GM23338 (cell line): ENCODE measurements at regions not wholly inside any gene's neighbourhood (a gene's known extent, or its start where the extent isn't known, plus 50 kb on each side); places are given as distances from the start of the nearest gene placed in this dataset.

Source experiments
- ATAC-seq: fragments of 200-7000 bp; cut with Tn5 transposase; 3 replicates; pipeline ENCODE4 v1.9.1; 2020
- DNase-seq: peaks from one replicate; pipeline ENCODE4 v3.0.0-alpha.2; 2015; ENCODE audit warnings: low spot score
- H2AFZ ChIP-seq: fragments of 200-600 bp; sonication (generic); 2 replicates; pipeline ENCODE4 v1.8.0; 2016; ENCODE audit warnings: antibody characterized with exemption, mild to moderate bottlenecking, moderate library complexity
- H3F3A ChIP-seq: fragments of 200-600 bp; sonication (generic); replicated peaks from 2 replicates; pipeline ENCODE4 v1.8.0; 2017; ENCODE audit warnings: antibody characterized with exemption, mixed run types, low read depth
- H3K27ac ChIP-seq: fragments of 200-600 bp; sonication (generic); 2 replicates; pipeline ENCODE4 v1.6.1; 2016; ENCODE audit warnings: low read depth
- H3K27me3 ChIP-seq: fragments of 200-600 bp; sonication (generic); 2 replicates; pipeline ENCODE4 v1.8.0; 2016; ENCODE audit warnings: mild to moderate bottlenecking, mixed run types, moderate library complexity; ENCODE audit not compliant: insufficient read depth
- H3K36me3 ChIP-seq: fragments of 200-600 bp; sonication (generic); 2 replicates; pipeline ENCODE4 v1.8.0; 2016; ENCODE audit warnings: mild to moderate bottlenecking; ENCODE audit not compliant: insufficient read depth
- H3K4me1 ChIP-seq: fragments of 200-600 bp; sonication (generic); 2 replicates; pipeline ENCODE4 v1.8.0; 2016; ENCODE audit warnings: mild to moderate bottlenecking, moderate library complexity; ENCODE audit not compliant: insufficient read depth
- H3K4me2 ChIP-seq: fragments of 200-600 bp; sonication (generic); 2 replicates; pipeline ENCODE4 v1.7.1; 2017; ENCODE audit warnings: mixed run types
- H3K4me3 ChIP-seq: fragments of 200-600 bp; sonication (generic); 2 replicates; pipeline ENCODE4 v1.6.1; 2016; ENCODE audit warnings: mixed run types
- H3K79me2 ChIP-seq: fragments of 200-600 bp; sonication (generic); replicated peaks from 2 replicates; pipeline ENCODE4 v1.8.0; 2017; ENCODE audit warnings: mild to moderate bottlenecking; ENCODE audit not compliant: insufficient read depth
- H3K9me2 ChIP-seq: fragments of 200-600 bp; sonication (generic); 2 replicates; pipeline ENCODE4 v1.8.0; 2017; ENCODE audit not compliant: insufficient read depth
- H4K20me1 ChIP-seq: fragments of 200-600 bp; sonication (generic); replicated peaks from 2 replicates; pipeline ENCODE4 v1.8.0; 2017; ENCODE audit warnings: mild to moderate bottlenecking; ENCODE audit not compliant: insufficient read depth
- H3K27ac Mint-ChIP-seq: 2 replicates; pipeline ENCODE4 v1.8.0; 2020; ENCODE audit warnings: inconsistent platforms, mild to moderate bottlenecking, moderate library complexity, mixed read lengths
- H3K27me3 Mint-ChIP-seq: 3 replicates; pipeline ENCODE4 v1.8.0; 2022; ENCODE audit warnings: low read depth, mild to moderate bottlenecking, moderate library complexity, mixed read lengths, inconsistent platforms; ENCODE audit not compliant: insufficient read depth, poor library complexity
- H3K36me3 Mint-ChIP-seq: 3 replicates; pipeline ENCODE4 v1.8.0; 2021; ENCODE audit warnings: low read depth, mild to moderate bottlenecking, inconsistent platforms, moderate library complexity, mixed read lengths
- H3K4me1 Mint-ChIP-seq: 3 replicates; pipeline ENCODE4 v1.8.0; 2020; ENCODE audit warnings: mild to moderate bottlenecking, inconsistent platforms, mixed read lengths
- H3K4me3 Mint-ChIP-seq: 3 replicates; pipeline ENCODE4 v1.8.0; 2021; ENCODE audit warnings: moderate library complexity, mild to moderate bottlenecking, inconsistent platforms, mixed read lengths
- H3K9me3 Mint-ChIP-seq: 3 replicates; pipeline ENCODE4 v1.8.0; 2020; ENCODE audit warnings: moderate library complexity, mild to moderate bottlenecking, inconsistent platforms, mixed read lengths
- CREB1 ChIP-seq: fragments of 250-450 bp; sonication (Bioruptor Pico); IDR thresholded peaks from 2 replicates; pipeline ENCODE4 v1.5.0; 2020; ENCODE audit warnings: low read depth, mild to moderate bottlenecking, moderate library complexity
- EZH2 ChIP-seq: fragments of 200-600 bp; sonication (generic); IDR thresholded peaks from one replicate; pipeline ENCODE4 v1.8.0; 2017; ENCODE audit warnings: antibody characterized with exemption, mild to moderate bottlenecking, low read depth; ENCODE audit not compliant: unreplicated experiment
- EZH2phosphoT487 ChIP-seq: fragments of 200-600 bp; sonication (generic); IDR thresholded peaks from one replicate; pipeline ENCODE4 v1.8.1; 2018; ENCODE audit warnings: antibody characterized with exemption; ENCODE audit not compliant: unreplicated experiment
- JUNB ChIP-seq: IDR thresholded peaks from one replicate; pipeline ENCODE4 v1.6.1; 2016; ENCODE audit warnings: antibody characterized with exemption; ENCODE audit not compliant: unreplicated experiment
- NANOG ChIP-seq: IDR thresholded peaks from 2 replicates; pipeline ENCODE4 v1.6.1; 2016; ENCODE audit warnings: antibody characterized with exemption, borderline replicate concordance
- POLR2AphosphoS5 ChIP-seq: IDR thresholded peaks from 2 replicates; pipeline ENCODE4 v1.6.1; 2016; ENCODE audit warnings: antibody characterized with exemption, low read depth
- STAT1 ChIP-seq: IDR thresholded peaks from one replicate; pipeline ENCODE4 v1.6.1; 2016; ENCODE audit warnings: antibody characterized with exemption; ENCODE audit not compliant: unreplicated experiment
- ZNF114 ChIP-seq: fragments of 250-450 bp; sonication (Bioruptor Pico); IDR thresholded peaks from 2 replicates; pipeline ENCODE4 v1.5.0; 2020; ENCODE audit warnings: mild to moderate bottlenecking, moderate library complexity
- ZNF331 ChIP-seq: fragments of 250-450 bp; sonication (Bioruptor Pico); IDR thresholded peaks from 2 replicates; pipeline ENCODE4 v1.5.0; 2020; ENCODE audit warnings: low read depth, mild to moderate bottlenecking, moderate library complexity
- TF ChIP-seq, protein P1 (sequence below): IDR thresholded peaks from one replicate; pipeline ENCODE4 v1.6.1; 2018; ENCODE audit warnings: antibody characterized with exemption; ENCODE audit not compliant: unreplicated experiment
- TF ChIP-seq, protein P2 (sequence below): IDR thresholded peaks from 2 replicates; pipeline ENCODE4 v1.6.1; 2016; ENCODE audit warnings: antibody characterized with exemption

DNA sequence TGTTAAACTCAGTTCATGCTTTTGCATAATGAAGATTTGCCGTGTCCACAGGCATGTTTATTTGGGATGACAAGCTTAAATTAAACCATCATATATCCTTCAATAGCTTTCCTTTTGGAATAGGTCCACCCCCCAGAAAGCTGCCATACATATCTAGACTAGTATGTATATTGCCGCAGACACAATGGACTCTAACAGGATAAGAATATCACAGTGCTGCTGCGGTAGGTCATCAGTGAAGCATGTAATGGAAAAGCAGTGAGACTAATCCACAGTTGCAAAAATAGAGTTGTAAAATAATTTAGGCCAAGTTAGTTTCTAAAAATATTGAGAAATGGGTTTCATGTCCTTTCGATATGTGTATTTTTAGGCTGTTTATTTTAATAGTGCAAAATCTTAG lies 819.9 kb upstream of the DPPA4 start (continued):
- TF ChIP-seq, protein P1, sequence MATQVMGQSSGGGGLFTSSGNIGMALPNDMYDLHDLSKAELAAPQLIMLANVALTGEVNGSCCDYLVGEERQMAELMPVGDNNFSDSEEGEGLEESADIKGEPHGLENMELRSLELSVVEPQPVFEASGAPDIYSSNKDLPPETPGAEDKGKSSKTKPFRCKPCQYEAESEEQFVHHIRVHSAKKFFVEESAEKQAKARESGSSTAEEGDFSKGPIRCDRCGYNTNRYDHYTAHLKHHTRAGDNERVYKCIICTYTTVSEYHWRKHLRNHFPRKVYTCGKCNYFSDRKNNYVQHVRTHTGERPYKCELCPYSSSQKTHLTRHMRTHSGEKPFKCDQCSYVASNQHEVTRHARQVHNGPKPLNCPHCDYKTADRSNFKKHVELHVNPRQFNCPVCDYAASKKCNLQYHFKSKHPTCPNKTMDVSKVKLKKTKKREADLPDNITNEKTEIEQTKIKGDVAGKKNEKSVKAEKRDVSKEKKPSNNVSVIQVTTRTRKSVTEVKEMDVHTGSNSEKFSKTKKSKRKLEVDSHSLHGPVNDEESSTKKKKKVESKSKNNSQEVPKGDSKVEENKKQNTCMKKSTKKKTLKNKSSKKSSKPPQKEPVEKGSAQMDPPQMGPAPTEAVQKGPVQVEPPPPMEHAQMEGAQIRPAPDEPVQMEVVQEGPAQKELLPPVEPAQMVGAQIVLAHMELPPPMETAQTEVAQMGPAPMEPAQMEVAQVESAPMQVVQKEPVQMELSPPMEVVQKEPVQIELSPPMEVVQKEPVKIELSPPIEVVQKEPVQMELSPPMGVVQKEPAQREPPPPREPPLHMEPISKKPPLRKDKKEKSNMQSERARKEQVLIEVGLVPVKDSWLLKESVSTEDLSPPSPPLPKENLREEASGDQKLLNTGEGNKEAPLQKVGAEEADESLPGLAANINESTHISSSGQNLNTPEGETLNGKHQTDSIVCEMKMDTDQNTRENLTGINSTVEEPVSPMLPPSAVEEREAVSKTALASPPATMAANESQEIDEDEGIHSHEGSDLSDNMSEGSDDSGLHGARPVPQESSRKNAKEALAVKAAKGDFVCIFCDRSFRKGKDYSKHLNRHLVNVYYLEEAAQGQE: no peak

DNA sequence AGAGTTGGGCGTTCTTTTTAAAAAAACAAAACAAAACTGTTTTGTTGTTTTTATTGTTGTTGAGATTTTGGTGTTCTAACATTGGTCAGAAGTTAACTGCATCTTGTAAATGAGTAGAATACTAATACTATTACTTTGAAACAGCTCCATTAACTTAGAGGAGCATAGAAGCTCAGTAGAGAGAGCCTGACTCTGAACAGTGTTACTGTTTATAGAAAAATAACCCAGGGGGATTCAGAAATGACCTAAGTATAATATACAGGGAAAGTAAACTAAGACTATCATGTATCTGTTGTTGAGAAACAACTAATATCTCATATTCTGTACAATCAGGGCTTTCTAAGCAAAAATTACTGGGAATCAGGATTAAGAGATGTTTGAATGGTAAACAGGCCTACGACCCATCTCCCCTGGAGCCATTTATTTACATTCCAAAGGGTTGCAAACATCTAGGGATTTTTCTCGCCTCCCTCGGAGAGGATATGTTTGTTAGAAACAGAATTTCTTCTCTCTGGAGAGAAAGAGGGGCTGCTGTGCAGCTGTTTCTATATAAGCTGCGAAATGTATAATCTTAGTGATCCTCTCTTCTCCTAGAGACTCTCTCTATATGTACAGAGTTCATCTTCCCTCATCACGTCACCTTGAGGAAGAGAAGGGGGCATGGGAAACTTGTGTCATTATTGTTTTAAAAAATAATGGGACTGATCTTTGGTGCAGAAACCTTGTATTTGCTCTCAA lies 827.5 kb upstream of the DPPA4 start:
- no peaks in the 10 kb centered on the region for H4K20me1 ChIP-seq
- H3K9me2 ChIP-seq: no peaks in the 10 kb centered on the region
- TF ChIP-seq, protein P2, sequence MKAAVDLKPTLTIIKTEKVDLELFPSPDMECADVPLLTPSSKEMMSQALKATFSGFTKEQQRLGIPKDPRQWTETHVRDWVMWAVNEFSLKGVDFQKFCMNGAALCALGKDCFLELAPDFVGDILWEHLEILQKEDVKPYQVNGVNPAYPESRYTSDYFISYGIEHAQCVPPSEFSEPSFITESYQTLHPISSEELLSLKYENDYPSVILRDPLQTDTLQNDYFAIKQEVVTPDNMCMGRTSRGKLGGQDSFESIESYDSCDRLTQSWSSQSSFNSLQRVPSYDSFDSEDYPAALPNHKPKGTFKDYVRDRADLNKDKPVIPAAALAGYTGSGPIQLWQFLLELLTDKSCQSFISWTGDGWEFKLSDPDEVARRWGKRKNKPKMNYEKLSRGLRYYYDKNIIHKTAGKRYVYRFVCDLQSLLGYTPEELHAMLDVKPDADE: no peak
- TF ChIP-seq NANOG (0 out of 2 replicates have a peak, but pooled peaks have one; percentile 8), CREB1 (CRISPR knock-in tag) (no peak)
- H3K79me2 ChIP-seq: no peaks in the 10 kb centered on the region
- peak overlapping the region; percentile 50 for H3K4me3 Mint-ChIP-seq
- no peaks in the 10 kb centered on the region for H3F3A ChIP-seq
- H3K36me3 Mint-ChIP-seq: peaks cover 5% of the 10 kb centered on the region; the same call in 2 of the 3 replicates
- peak overlapping the region; percentile 73 for H3K4me2 ChIP-seq
- peaks cover 29% of the 10 kb centered on the region for H3K4me1 Mint-ChIP-seq
- peak overlapping the region; percentile 26 for H3K4me3 ChIP-seq
- H2AFZ ChIP-seq: no peak overlapping the region
- H3K4me1 ChIP-seq: peaks cover 23% of the 10 kb centered on the region
- H3K27ac ChIP-seq: peak overlapping the region; percentile 81
- H3K27me3 ChIP-seq: no peaks in the 10 kb centered on the region
- H3K27ac Mint-ChIP-seq: peak overlapping the region; percentile 93
- H3K27me3 Mint-ChIP-seq: no peaks in the 10 kb centered on the region
- no peaks in the 10 kb centered on the region for H3K36me3 ChIP-seq
- ATAC-seq: peak; percentile 89
- DNase-seq: peak; percentile 73
- peaks cover 2% of the 10 kb centered on the region; the same call in 1 of the 3 replicates for H3K9me3 Mint-ChIP-seq

DNA sequence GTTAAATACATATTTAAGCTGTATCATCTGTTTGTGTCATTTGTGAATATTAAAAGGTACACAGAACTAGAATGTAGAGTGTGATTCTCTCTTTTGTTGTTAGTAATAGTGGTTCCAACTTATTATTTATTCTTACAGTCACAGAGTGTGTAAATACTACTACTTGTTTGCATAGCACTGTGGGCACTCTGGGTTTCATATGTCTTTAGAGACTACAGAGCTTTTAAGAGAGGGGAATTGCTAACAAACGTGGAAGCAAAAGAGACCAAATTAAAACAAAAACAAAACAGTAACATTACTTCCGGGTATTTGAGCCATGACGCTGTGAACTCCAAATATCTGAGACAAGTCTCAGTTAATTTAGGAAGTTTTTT lies 828.0 kb upstream of the DPPA4 start:
- Histone ChIP-seq H3K36me3 (no peaks in the 10 kb centered on the region), H3F3A (no peaks in the 10 kb centered on the region), H3K4me2 (peak overlapping the region; percentile 73), H3K4me1 (peaks cover 23% of the 10 kb centered on the region), H3K79me2 (no peaks in the 10 kb centered on the region), H3K27ac (peak overlapping the region; percentile 81), H4K20me1 (no peaks in the 10 kb centered on the region), H3K27me3 (no peaks in the 10 kb centered on the region), H3K4me3 (peak overlapping the region; percentile 26), H3K9me2 (no peaks in the 10 kb centered on the region), H2AFZ (no peak overlapping the region)
- no peak for DNase-seq
- peak; percentile 40 for ATAC-seq
- H3K4me1 Mint-ChIP-seq: peaks cover 29% of the 10 kb centered on the region
- H3K36me3 Mint-ChIP-seq: peaks cover 5% of the 10 kb centered on the region; the same call in 2 of the 3 replicates
- peak overlapping the region; percentile 93 for H3K27ac Mint-ChIP-seq
- peaks cover 2% of the 10 kb centered on the region; the same call in 1 of the 3 replicates for H3K9me3 Mint-ChIP-seq
- no peaks in the 10 kb centered on the region for H3K27me3 Mint-ChIP-seq
- H3K4me3 Mint-ChIP-seq: peak overlapping the region; percentile 50; the same call in 2 of the 3 replicates
- TF ChIP-seq ZNF331 (CRISPR knock-in tag): no peak
- no peak for TF ChIP-seq EZH2
- no peak for TF ChIP-seq STAT1
- TF ChIP-seq NANOG: no peak
- no peak for TF ChIP-seq POLR2AphosphoS5
- TF ChIP-seq CREB1 (CRISPR knock-in tag): no peak
- no peak for TF ChIP-seq ZNF114 (CRISPR knock-in tag)
- no peak for TF ChIP-seq JUNB
- TF ChIP-seq, protein P2: no peak
- TF ChIP-seq EZH2phosphoT487: no peak
- TF ChIP-seq, protein P1: no peak
